ENCODE measurements at regions not wholly inside any gene's neighbourhood (a gene's known extent, or its start where the extent isn't known, plus 50 kb on each side); places are given as distances from the start of the nearest gene placed in this dataset.
"Not testable (repeated sequence)": the region's sequence is repeated elsewhere in the genome, so short reads cannot be mapped to it uniquely, and the experiment has no call there.

- DNase-seq = no peak
These were observed 53.5 kb downstream of the PAGE2 start for GRCh38 chrX:55142206-55142918.

- DNase-seq = no peak
These were observed 54.1 kb downstream of the PAGE2 start for GRCh38 chrX:55142919-55143310.

GRCh38 chrX:55143621-55144020, 54.8 kb downstream of the PAGE2 start:
- DNase-seq = no peak

GRCh38 chrX:55144697-55145096, 55.9 kb downstream of the PAGE2 start:
- DNase-seq = no peak

- no peak for DNase-seq
These were observed 60.4 kb downstream of the PAGE2 start for GRCh38 chrX:55149242-55149641.

- DNase-seq = no peak
These were observed 62.4 kb downstream of the PAGE2 start for GRCh38 chrX:55151199-55151598.

- no peak for DNase-seq
These were observed 60.6 kb upstream of the PAGE5 start for GRCh38 chrX:55159551-55159950.

GRCh38 chrX:55160685-55161552, 59.2 kb upstream of the PAGE5 start:
- DNase-seq = peak; percentile 91

- no peak for DNase-seq
These were observed 58.6 kb upstream of the PAGE5 start for GRCh38 chrX:55161581-55161980.

GRCh38 chrX:55163171-55163570, 57.0 kb upstream of the PAGE5 start:
- no peak for DNase-seq

GRCh38 chrX:55165026-55165425, 55.1 kb upstream of the PAGE5 start:
- not testable (repeated sequence) for DNase-seq

GRCh38 chrX:55167124-55167803, 52.9 kb upstream of the PAGE5 start:
- DNase-seq = no peak

GRCh38 chrX:55167901-55168300, 52.2 kb upstream of the PAGE5 start:
- no peak for DNase-seq

- no peak for DNase-seq
These were observed 50.4 kb upstream of the PAGE5 start for GRCh38 chrX:55169782-55170181.

Data from CD4-positive, alpha-beta T cell treated with Interleukin-17A for 4 hours (primary cell).